Lung (tissue), 11 donors: ENCODE measurements at regions not wholly inside any gene's neighbourhood (a gene's known extent, or its start where the extent isn't known, plus 50 kb on each side); places are given as distances from the start of the nearest gene placed in this dataset.

Source experiments
- ATAC-seq: fragments of 200-7000 bp; cut with Tn5 transposase; one replicate; pipeline ENCODE4 v1.9.1; 2020; ENCODE audit warnings: moderate number of reproducible peaks; ENCODE audit not compliant: insufficient read depth, low FRiP score
- DNase-seq, 3 donors: peaks; one replicate each; pipeline ENCODE4 v3.0.0-alpha.2; 2013 to 2017
- H3K27ac ChIP-seq, 2 donors: one replicate each; pipeline ENCODE4 v1.5.1; 2013; ENCODE audit warnings: mild to moderate bottlenecking in 2 of 2, moderate library complexity in 2 of 2, control low read depth in 1 of 2, inconsistent platforms in 1 of 2, low read depth in 1 of 2, low read length in 1 of 2
- H3K27me3 ChIP-seq, 3 donors: one replicate each; pipeline ENCODE4 v1.5.1; 2013; ENCODE audit warnings: low read length in 2 of 3; ENCODE audit not compliant: control insufficient read depth in 3 of 3, insufficient read depth in 3 of 3
- H3K36me3 ChIP-seq, 4 donors: one replicate each; pipeline ENCODE4 v1.5.1; 2013; ENCODE audit warnings: low read length in 4 of 4, mild to moderate bottlenecking in 1 of 4, moderate library complexity in 1 of 4; ENCODE audit not compliant: control insufficient read depth in 4 of 4, insufficient read depth in 4 of 4
- H3K4me1 ChIP-seq, 5 donors: one replicate each; pipeline ENCODE4 v1.5.1; 2013; ENCODE audit warnings: low read length in 5 of 5, mild to moderate bottlenecking in 2 of 5, moderate library complexity in 1 of 5; ENCODE audit not compliant: control insufficient read depth in 5 of 5, insufficient read depth in 5 of 5
- H3K4me3 ChIP-seq: one replicate; pipeline ENCODE4 v1.5.1; 2013; ENCODE audit warnings: mild to moderate bottlenecking, control low read depth, moderate library complexity
- H3K9ac ChIP-seq, 2 donors: one replicate each; pipeline ENCODE4 v1.5.1; 2013; ENCODE audit warnings: low read length in 2 of 2, control low read depth in 1 of 2; ENCODE audit not compliant: insufficient read depth in 1 of 2
- H3K9me3 ChIP-seq, 4 donors: one replicate each; pipeline ENCODE4 v1.5.1; 2013; ENCODE audit warnings: low read length in 3 of 4, mild to moderate bottlenecking in 1 of 4, moderate library complexity in 1 of 4; ENCODE audit not compliant: control insufficient read depth in 4 of 4, insufficient read depth in 3 of 4
- CTCF ChIP-seq: IDR thresholded peaks from 2 replicates; pipeline ENCODE4 v1.5.1; 2012; ENCODE audit warnings: mild to moderate bottlenecking; ENCODE audit errors: control extremely low read depth, extremely low read depth
- WGBS, 2 donors: extraction: QIAGEN DNeasy Blood & Tissue Kit; methylation state at CpG; one replicate each; pipeline ENCODE4 v1.1.7; 2013; 5-methylcytosine and 5-hydroxymethylcytosine counted together
- donor health status: control.
- donor health status: control.
- donor health status: Bipolar disorder and iron deficiency.
- donor health status: healthy.
- donor health status: DM: yes; HTN: yes; CAD: no.

- Histone ChIP-seq H3K9ac (no peak overlapping the region), H3K9me3 (no peaks in the 10 kb centered on the region), H3K36me3 (no peaks in the 10 kb centered on the region), H3K4me3 (no peak overlapping the region), H3K27me3 (no peaks in the 10 kb centered on the region), H3K27ac (no peak overlapping the region), H3K4me1 (peaks cover 0 to 4% (median 0%) of the 10 kb centered on the region in 5 donors)
- no peak for TF ChIP-seq CTCF
- ATAC-seq (no peak), DNase-seq (no peak)
Measured at GRCh38 chr6:87902383-87902782, 145.3 kb upstream of the SPACA1 start.

DNA sequence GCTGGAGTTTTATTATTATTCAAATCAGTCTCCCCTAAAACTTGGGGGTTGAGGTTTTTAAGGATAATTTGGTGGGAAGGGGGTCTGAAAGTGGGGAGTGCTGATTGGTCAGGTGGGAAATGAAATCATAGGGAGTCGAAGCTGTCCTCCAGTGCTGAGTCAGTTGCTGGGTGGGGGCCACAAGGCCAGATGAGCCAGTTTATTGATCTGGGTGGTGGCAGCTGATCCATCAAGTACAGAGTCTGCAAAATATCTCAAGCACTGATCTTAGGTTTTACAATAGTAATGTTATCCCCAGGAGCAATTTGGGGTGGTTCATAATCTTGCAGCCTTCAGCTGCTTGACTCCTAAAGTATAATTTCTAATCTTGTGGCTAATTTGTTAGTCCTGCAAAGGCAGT lies 146.0 kb upstream of the SPACA1 start:
- DNase-seq (no peak), ATAC-seq (no peak)
- H3K27me3 ChIP-seq, result no peaks in the 10 kb centered on the region
- H3K9ac ChIP-seq, result no peak overlapping the region
- WGBS, 2 donors, result 76 to 82% methylated on average over 1 of the region's 1 CpG
- no peak overlapping the region for H3K4me3 ChIP-seq
- no peak for TF ChIP-seq CTCF
- H3K9me3 ChIP-seq, result no peaks in the 10 kb centered on the region
- H3K27ac ChIP-seq, result no peak overlapping the region
- peaks cover 0 to 4% (median 0%) of the 10 kb centered on the region in 5 donors for H3K4me1 ChIP-seq
- H3K36me3 ChIP-seq, result no peaks in the 10 kb centered on the region

GRCh38 chr6:87900160-87900698 lies 147.4 kb upstream of the SPACA1 start:
- no peaks in the 10 kb centered on the region for H3K27me3 ChIP-seq
- no peak for TF ChIP-seq CTCF
- no peak overlapping the region for H3K9ac ChIP-seq
- H3K4me3 ChIP-seq, result no peak overlapping the region
- DNase-seq, result no peak
- no peak for ATAC-seq
- WGBS, 2 donors, result 61 to 88% methylated on average over 6 of the region's 6 CpGs
- no peak overlapping the region for H3K27ac ChIP-seq
- no peaks in the 10 kb centered on the region for H3K9me3 ChIP-seq
- no peaks in the 10 kb centered on the region for H3K36me3 ChIP-seq
- peaks cover 0 to 4% (median 0%) of the 10 kb centered on the region in 5 donors for H3K4me1 ChIP-seq

DNA sequence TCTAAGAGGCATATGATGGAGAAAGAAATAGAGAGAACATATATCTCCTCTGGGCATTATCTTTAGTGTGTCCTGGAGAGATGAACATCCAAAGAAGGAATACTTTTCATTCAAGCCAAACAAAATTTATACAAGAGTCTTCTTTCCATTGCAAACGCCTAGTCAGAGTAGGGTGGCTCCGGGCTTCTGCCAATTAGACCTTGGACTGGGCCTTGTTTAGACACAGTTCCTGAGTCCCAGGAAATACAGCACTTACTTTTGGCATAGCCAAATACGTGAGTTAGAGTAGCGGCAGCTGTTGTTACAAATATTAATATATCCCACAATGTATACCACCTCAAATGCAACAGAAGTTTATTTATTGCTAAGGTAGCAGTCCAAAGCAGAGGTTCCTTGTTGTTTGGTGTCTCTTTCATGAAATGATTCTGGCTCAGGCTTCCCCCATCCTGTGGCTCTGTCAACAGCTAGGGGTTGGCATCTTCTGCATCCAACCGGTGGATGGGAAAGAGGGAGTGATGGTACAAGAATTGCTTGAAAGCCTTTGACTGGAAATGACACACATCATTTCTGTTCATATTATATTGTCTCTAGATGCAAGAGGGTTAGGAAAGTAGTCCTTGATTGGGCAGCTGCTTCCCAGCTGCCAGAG lies 148.0 kb upstream of the SPACA1 start:
- Histone ChIP-seq H3K36me3 (no peaks in the 10 kb centered on the region), H3K4me1 (no peaks in the 10 kb centered on the region), H3K9ac (no peak overlapping the region), H3K4me3 (no peak overlapping the region), H3K27me3 (no peaks in the 10 kb centered on the region), H3K9me3 (no peaks in the 10 kb centered on the region), H3K27ac (no peak overlapping the region)
- 82 to 86% methylated on average over 5 of the region's 5 CpGs for WGBS, 2 donors
- ATAC-seq (no peak), DNase-seq (no peak)
- TF ChIP-seq CTCF, result no peak
